ENCODE measurements at regions not wholly inside any gene's neighbourhood (a gene's known extent, or its start where the extent isn't known, plus 50 kb on each side); places are given as distances from the start of the nearest gene placed in this dataset.
A peak's percentile ranks its signal among the peaks of the same experiment; 100 is the strongest.
"Not testable (repeated sequence)": the region's sequence is repeated elsewhere in the genome, so short reads cannot be mapped to it uniquely, and the experiment has no call there.

- DNase-seq (ENCODE audit: low spot score): no peak
These were observed 50.6 kb upstream of the COG2 start for GRCh38 chr1:230591678-230592077.

DNA sequence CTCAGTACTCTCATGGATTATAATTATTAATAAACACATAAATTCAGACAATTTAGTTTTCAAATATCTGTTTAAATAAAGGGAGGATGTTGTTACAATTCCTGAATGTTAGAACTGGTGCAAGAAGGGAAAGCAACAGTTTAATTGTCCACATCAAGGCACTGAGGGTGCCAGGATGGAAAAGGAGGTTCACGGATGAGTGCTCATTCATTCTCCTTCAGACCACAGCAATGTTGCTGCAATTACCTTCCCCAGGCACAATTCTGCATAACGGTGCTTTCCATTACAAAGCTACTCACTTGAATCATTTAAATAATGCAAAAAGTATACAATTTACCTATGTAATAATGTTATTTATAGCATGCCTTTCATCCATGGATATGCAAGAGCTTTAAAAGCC lies 52.3 kb upstream of the COG2 start:
- DNase-seq (ENCODE audit: low spot score): no peak

DNA sequence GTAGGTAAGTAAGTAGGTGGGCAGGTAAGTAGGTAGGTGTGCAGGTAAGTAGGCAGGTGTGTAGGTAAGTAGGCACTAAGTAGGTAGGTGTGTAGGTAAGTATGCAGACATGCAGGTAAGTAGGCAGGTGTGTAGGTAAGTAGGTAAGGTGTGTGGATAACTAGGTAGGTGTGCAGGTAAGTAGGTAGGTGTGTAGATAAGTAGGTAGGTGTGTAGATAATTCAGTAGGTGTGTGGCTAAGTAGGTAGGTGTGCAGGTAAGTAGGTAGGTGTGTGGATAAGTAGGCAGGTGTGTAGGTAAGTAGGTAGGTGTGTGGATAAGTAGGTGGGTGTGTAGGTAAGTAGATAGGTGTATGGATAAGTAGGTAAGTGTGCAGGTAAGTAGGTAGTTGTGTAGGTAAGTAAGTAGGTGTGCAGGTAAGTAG lies 53.9 kb upstream of the COG2 start:
- DNase-seq (ENCODE audit: low spot score): no peak

- no peak for DNase-seq (ENCODE audit: low spot score)
These were observed 55.2 kb upstream of the COG2 start for GRCh38 chr1:230587061-230587460.

DNA sequence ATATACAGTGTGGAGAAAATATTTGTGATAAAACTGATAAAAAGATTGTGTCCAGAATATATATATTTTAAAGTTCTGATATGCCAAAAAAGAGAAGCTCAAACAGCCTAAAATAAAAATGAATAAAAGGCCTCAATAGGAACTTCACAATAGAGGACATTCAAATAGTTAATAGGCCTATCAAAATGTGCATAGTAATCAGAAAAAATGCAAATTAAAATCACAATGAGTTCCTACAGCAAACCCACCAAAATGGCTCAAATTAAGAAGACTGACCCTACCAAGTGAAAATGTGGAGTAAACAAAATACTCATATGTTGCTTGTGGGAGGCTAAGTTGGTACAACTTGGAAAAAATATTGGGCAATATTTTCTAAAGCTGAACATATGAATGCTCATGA lies 57.6 kb upstream of the COG2 start:
- DNase-seq (ENCODE audit: low spot score): no peak

DNA sequence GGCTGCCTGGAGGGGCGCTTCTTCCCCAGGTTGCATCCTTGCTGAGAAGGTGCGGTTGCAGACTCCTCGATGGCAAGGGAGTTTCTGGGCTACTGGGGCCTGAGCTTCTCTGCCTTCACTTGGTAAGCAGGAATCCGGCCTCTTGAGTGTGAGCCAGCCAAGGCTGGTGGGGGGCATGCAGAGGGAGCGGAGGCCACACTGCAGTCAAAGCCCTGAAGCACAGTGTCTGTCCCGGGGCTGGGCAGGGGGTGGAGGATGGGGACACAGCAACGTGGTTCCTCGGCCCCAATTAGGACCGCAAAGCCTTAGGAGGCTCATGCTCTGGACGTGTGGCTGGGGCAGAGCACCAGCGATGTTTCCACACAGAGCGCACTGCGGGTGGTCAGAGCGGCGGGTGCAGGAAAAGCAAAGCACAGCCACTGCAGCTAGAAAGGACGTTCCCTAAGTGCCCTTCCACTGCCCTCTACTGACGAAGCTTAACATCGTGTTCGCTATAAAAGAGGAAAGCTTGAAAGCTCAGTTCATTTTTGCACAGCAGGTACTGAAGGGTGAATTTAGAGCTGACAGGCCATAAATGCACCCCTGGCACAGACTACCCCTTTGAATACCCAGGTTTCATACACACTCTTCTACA lies 60.7 kb upstream of the COG2 start:
- DNase-seq (ENCODE audit: low spot score): peak; percentile 46

GRCh38 chr1:230578616-230579015 lies 63.7 kb upstream of the COG2 start:
- no peak for DNase-seq (ENCODE audit: low spot score)

- DNase-seq (ENCODE audit: low spot score): no peak
These were observed 64.7 kb upstream of the COG2 start for GRCh38 chr1:230577537-230577936.

- no peak for DNase-seq (ENCODE audit: low spot score)
These were observed 66.3 kb upstream of the COG2 start for GRCh38 chr1:230575886-230576500.

- no peak for DNase-seq (ENCODE audit: low spot score)
These were observed 67.8 kb upstream of the COG2 start for GRCh38 chr1:230574502-230574901.

DNA sequence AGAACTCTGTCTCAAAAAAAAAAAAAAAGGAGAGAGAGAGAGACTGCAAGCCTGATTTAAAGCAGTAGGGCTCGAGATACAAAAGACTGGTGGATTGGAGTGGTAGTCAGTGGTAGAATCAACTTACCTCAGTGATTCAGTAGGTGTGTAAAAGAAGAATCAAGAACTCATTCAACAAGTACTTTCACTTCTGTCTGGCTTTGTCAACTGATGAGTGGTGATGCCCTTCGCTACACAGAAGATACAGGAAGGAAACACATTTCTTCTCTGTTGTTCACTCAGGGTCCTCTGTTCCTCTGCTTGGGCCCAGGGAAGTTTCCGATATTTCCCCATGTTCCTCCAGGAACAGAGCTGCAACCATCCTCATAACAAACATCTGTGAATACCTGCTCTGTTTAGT lies 68.6 kb upstream of the COG2 start:
- DNase-seq (ENCODE audit: low spot score): no peak

DNA sequence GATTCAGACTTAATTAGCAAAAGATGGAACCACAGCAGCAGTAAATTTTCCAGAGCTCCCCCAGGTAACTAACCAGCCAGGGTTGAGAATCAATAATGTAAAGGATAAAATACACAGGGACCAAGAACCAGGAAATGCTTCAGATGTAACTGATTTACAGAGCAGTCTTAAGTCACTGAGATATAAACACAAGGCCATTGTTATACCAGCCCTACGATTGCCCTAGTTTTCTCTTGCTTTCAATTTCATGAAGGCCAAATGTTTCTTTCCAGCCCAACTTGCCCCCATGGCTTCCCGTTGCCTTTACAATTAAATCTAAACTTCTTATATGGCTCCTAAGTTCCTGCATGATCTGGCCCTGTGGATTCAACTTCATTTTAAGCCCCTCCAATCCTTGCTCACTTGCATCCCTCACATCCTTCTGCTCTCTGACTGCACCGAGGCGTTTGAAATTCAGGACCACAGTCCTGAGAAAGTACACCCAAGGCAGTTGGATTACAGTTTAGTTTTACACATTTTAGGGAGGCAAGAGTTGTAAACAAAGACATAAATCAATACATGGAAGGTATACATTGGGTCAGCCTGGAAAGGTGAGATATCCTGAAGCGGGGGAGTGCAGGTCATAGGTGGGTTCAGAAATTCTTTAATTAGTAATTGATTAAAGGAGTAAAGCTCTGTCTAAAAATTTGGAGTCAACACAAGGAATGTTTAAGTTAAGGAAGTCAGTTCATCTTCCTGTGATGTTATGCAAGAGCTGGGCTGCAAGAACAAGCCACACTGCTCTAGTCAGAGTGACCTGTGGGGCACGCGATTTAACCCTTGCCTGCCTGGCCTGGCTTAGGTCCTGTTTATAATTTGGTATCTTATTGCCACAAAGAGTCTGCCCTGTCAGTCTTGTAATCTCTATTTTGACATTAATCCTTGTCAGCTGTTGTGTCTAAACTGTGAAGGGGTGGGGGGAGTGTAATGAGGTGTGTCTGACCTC lies 69.9 kb upstream of the COG2 start:
- no peak for DNase-seq (ENCODE audit: low spot score)

- DNase-seq (ENCODE audit: low spot score): no peak
These were observed 71.4 kb upstream of the COG2 start for GRCh38 chr1:230570724-230571360.

DNA sequence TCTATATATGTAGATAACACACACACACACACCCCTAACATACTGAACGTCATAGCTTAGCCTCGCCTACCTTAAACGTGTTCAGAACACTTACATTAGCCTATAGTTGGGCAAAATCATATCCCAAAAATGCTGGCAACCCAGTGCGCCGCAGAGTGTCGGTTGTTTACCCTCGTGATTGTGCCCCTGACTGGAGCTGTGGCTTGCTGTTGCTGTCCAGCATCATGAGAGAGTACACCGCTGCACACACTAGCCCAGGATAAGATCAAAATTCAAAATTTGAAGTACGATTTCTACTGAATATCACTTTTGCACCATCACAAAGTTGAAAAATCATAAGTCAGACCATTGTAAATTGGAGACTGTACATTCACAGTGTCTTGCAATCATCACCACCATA lies 73.1 kb upstream of the COG2 start:
- no peak for DNase-seq (ENCODE audit: low spot score)

DNA sequence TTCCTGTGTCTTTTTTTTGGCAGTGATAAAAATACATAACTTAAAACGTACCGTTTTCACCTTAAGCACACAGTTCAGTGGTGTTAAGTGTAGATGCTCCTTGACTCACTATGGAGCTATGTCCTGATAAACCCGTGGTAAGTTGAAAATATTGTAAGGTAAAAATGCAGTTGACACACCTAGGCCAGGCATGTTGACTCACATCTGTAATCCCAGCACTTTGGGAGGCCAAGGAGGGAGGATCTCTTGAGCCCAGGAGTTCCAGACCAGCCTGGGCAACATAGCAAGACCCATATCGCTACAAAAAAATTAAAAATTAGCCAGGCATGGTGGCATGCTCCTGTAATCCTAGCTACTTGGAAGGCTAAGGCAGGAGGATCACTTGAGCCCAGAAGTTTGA lies 73.6 kb upstream of the COG2 start:
- DNase-seq (ENCODE audit: low spot score): no peak

- peak; percentile 48 for DNase-seq (ENCODE audit: low spot score)
These were observed 74.3 kb upstream of the COG2 start for GRCh38 chr1:230568008-230568407.

GRCh38 chr1:230567221-230567575 lies 75.1 kb upstream of the COG2 start:
- no peak for DNase-seq (ENCODE audit: low spot score)

DNA sequence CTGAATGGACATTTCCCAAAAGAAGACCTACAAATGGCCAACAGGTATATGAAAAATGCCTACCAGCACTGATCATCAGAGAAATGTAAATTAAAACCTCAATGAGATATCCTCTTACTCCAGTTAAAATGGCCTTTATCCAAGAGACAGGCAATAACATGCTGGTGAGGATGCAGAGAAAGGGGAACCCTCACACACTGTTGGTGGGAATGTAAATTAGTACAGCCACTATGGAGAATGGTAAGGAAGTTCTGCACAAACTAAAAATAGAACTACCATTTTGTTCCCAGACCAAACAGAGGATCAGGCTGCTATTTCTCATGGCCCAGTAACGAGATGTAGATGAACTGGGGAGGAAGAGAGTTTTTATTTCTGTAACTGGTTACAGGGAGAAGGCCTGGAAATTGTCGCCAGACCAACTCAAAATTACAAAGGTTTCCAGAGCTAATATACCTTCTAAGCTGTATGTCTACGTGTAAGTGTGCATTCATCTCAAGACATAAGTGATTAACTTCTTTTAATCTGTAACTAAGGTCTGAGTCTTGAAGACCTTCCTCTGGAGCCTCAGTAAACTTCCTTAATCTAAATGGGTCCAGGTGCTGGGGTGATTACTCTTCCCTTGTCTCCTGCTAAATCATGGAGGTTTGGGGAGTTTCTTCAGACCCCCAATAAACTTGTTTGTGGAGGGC lies 75.6 kb upstream of the COG2 start:
- DNase-seq (ENCODE audit: low spot score): not testable (repeated sequence)

DNA sequence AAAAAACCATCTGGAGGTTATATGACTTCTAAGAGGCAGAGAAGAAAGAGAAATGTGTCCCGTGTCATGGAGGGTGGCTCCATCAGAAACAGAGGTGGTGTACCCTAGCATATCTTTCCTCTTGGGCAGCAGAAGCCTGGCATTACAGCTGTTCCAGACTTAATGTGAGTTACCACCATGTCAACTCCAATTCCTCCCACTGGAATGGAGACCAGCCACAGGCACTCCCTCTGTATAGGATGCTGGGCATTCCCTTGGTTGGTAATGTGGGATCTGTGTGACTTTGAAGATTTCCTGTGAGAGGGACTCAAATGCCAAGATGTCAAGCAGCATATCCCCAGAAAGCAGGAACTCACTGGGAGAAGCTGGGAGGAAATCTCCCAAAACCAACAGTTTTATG lies 77.1 kb upstream of the COG2 start:
- DNase-seq (ENCODE audit: low spot score): no peak

DNA sequence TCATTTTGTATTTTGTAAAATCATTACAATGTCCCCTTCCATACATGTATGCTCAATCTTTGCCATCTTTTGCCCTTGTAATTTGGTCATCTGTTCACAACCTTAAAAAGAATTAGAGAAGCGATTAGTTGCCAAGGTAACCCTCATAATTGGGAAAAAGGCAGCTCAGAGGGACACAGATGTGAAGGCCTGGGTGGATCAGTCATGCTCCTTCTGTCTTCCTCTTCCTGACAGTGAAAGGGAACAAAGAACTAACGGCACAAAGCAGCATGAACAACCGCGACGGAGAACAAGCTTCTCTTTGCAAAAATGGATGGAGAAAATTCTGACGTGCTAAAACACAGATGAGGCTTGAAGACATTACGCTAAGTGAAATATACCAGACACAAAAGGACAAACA lies 78.7 kb upstream of the COG2 start:
- no peak for DNase-seq (ENCODE audit: low spot score)

DNA sequence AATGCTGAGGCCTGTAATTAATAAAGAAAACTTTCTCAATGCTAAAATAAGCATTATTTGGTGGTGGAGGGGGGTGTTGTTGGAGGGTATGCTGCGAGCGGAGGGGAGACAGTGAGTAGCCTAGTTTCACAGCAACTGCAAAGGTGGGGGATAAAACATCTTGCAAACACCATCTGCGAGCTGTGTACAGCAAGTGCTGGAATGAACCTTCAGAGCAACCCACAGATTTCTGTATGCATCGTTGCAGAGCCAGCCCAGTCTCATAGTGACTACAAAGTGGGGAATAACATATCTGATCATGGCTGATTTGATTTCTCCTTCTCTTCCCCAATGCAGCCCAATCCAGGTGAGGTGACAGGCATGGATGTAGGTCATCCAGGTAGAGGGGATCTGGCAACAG lies 80.7 kb upstream of the COG2 start:
- DNase-seq (ENCODE audit: low spot score): no peak

DNA sequence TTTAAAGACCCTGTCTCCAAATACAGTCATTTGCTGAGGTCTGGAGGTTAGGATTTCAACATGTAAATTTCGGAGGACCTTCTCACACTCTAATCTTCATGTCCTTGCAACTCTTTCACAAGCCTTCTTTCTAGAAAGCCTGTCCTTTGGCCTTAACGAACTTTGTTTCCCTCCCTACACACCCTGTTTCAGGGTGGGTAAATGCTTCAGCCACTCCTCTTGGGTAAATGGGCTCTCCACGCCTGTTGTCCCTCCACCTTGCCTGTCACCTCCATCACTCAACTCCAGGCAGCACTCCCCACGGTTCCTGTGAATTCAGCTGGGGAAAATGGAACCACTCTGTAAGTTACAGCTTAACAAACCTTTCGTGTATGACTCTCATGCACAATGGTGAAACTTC lies 84.0 kb upstream of the COG2 start:
- no peak for DNase-seq (ENCODE audit: low spot score)

All from D341Med (cell line).